PC-3 (cell line): ENCODE measurements at regions not wholly inside any gene's neighbourhood (a gene's known extent, or its start where the extent isn't known, plus 50 kb on each side); places are given as distances from the start of the nearest gene placed in this dataset.

Source experiments
- ATAC-seq: fragments of 200-7000 bp; cut with Tn5 transposase; 2 replicates; pipeline ENCODE4 v1.9.1; 2020; ENCODE audit warnings: mild to moderate bottlenecking, moderate library complexity
- BruUV-seq: library from RNA; stranded (reverse); fragments of 400-500 nt; replicated peaks from 2 replicates; lab custom pipeline; 2021; lab: Mats Ljungman, UMichigan
- CTCF ChIA-PET: fragments of 300-600 bp; sonication (Branson Sonifier 250); formaldehyde crosslinking; loops from one replicate; lab custom pipeline; 2022; ENCODE audit warnings: antibody characterized with exemption; lab: Charles Lee
- POLR2A ChIA-PET: fragments of 300-600 bp; sonication (Branson Sonifier 250); formaldehyde crosslinking; loops from one replicate; lab custom pipeline; 2022; ENCODE audit warnings: antibody characterized with exemption; ENCODE audit not compliant: unreplicated experiment; lab: Charles Lee
- DNase-seq: peaks from one replicate; pipeline ENCODE4 v3.0.0-alpha.2; 2015
- H2AFZ ChIP-seq: fragments of 300-600 bp; sonication (generic); 2 replicates; pipeline ENCODE4 v1.6.0; 2016; ENCODE audit warnings: antibody characterized with exemption, low read length
- H3F3A ChIP-seq: fragments of 300-600 bp; sonication (generic); one replicate; pipeline ENCODE4 v1.6.0; 2017; ENCODE audit warnings: antibody characterized with exemption, low read length, control low read depth, mild to moderate bottlenecking; ENCODE audit not compliant: unreplicated experiment
- H3K27ac ChIP-seq: fragments of 300-600 bp; sonication (generic); 2 replicates; pipeline ENCODE4 v1.5.1; 2016; ENCODE audit warnings: mild to moderate bottlenecking, low read length
- H3K27me3 ChIP-seq: fragments of 300-600 bp; sonication (generic); 2 replicates; pipeline ENCODE4 v1.6.1; 2016; ENCODE audit warnings: low read length, mixed read lengths
- H3K36me3 ChIP-seq: fragments of 300-600 bp; sonication (generic); 2 replicates; pipeline ENCODE4 v1.6.1; 2016; ENCODE audit warnings: low read depth, mixed run types, low read length, mixed read lengths
- H3K4me1 ChIP-seq: fragments of 300-600 bp; sonication (generic); 2 replicates; pipeline ENCODE4 v1.5.1; 2016; ENCODE audit warnings: low read length; ENCODE audit not compliant: insufficient read depth
- H3K4me2 ChIP-seq: fragments of 300-600 bp; sonication (generic); 2 replicates; pipeline ENCODE4 v1.6.0; 2016; ENCODE audit warnings: low read length
- H3K4me3 ChIP-seq: fragments of 300-600 bp; sonication (generic); 2 replicates; pipeline ENCODE4 v1.5.1; 2016; ENCODE audit warnings: mild to moderate bottlenecking, low read length, mixed read lengths
- H3K79me2 ChIP-seq: fragments of 300-600 bp; sonication (generic); 2 replicates; pipeline ENCODE4 v1.6.1; 2017; ENCODE audit warnings: low read length, mixed read lengths
- H3K9ac ChIP-seq: fragments of 300-600 bp; sonication (generic); 2 replicates; pipeline ENCODE4 v1.6.0; 2016; ENCODE audit warnings: mild to moderate bottlenecking, low read length
- H3K9me2 ChIP-seq: fragments of 300-600 bp; sonication (generic); replicated peaks from 2 replicates; pipeline ENCODE4 v1.6.1; 2016; ENCODE audit warnings: mixed run types, low read length, mixed read lengths
- H3K9me3 ChIP-seq: fragments of 300-600 bp; sonication (generic); 2 replicates; pipeline ENCODE4 v1.6.1; 2016; ENCODE audit warnings: low read length, mixed read lengths
- H4K20me1 ChIP-seq: fragments of 300-600 bp; sonication (generic); 2 replicates; pipeline ENCODE4 v1.6.1; 2016; ENCODE audit warnings: low read length, mixed read lengths
- CTCF ChIP-seq: fragments of 300-600 bp; sonication (generic); conservative IDR thresholded peaks from 2 replicates; pipeline ENCODE4 v1.5.1; 2017; ENCODE audit warnings: antibody characterized with exemption, low read depth, mild to moderate bottlenecking, low read length
- EZH2 ChIP-seq: fragments of 300-600 bp; sonication (generic); IDR thresholded peaks from one replicate; pipeline ENCODE4 v1.6.1; 2017; ENCODE audit warnings: antibody characterized with exemption, mild to moderate bottlenecking, low read length; ENCODE audit not compliant: unreplicated experiment
- EZH2phosphoT487 ChIP-seq: fragments of 300-600 bp; sonication (generic); IDR thresholded peaks from 2 replicates; pipeline ENCODE4 v1.6.1; 2018; ENCODE audit warnings: mild to moderate bottlenecking, antibody characterized with exemption, low read length, borderline replicate concordance
- intact Hi-C: fragments of 100-400 bp; cut with micrococcal nuclease; formaldehyde crosslinking; loops from 2 replicates; pipeline ENCODE4 v1.9.0; 2023

- Histone ChIP-seq H3K27ac (no peak overlapping the region), H3K27me3 (no peaks in the 10 kb centered on the region), H4K20me1 (no peaks in the 10 kb centered on the region), H3F3A (no peaks in the 10 kb centered on the region), H3K4me3 (no peak overlapping the region), H3K9me3 (no peaks in the 10 kb centered on the region), H3K79me2 (no peaks in the 10 kb centered on the region), H3K9ac (no peak overlapping the region), H3K4me2 (peak overlapping the region; percentile 39; the same call in 1 of the 2 replicates), H3K36me3 (no peaks in the 10 kb centered on the region), H3K4me1 (peaks cover 16% of the 10 kb centered on the region), H3K9me2 (no peaks in the 10 kb centered on the region), H2AFZ (peak overlapping the region; percentile 44)
- ChIA-PET POLR2A (interaction anchor here (0.5 to 0.6 kb wide), 2 partner anchors 24 to 222 kb away, joined by 4 read pairs; no protein-coding TSS in a partner anchor), CTCF (interaction anchor here (0.6 to 0.7 kb wide), 5 partner anchors 18 to 462 kb away, joined by 3 to 5 read pairs (median 4); no protein-coding TSS in a partner anchor)
- intact Hi-C loops, result loop anchor here (1.0 to 5.0 kb wide), 4 partner anchors 54 to 1377 kb away; no protein-coding TSS in a partner anchor
- DNase-seq (peak; percentile 91), ATAC-seq (peak; percentile 84)
- no TSS peak for BruUV-seq
- TF ChIP-seq EZH2, result no peak
- no peak for TF ChIP-seq EZH2phosphoT487
- TF ChIP-seq CTCF, result peak; percentile 95
Observed at GRCh38 chr3:107064405-107065060, 312.7 kb upstream of the CCDC54 start.

DNA sequence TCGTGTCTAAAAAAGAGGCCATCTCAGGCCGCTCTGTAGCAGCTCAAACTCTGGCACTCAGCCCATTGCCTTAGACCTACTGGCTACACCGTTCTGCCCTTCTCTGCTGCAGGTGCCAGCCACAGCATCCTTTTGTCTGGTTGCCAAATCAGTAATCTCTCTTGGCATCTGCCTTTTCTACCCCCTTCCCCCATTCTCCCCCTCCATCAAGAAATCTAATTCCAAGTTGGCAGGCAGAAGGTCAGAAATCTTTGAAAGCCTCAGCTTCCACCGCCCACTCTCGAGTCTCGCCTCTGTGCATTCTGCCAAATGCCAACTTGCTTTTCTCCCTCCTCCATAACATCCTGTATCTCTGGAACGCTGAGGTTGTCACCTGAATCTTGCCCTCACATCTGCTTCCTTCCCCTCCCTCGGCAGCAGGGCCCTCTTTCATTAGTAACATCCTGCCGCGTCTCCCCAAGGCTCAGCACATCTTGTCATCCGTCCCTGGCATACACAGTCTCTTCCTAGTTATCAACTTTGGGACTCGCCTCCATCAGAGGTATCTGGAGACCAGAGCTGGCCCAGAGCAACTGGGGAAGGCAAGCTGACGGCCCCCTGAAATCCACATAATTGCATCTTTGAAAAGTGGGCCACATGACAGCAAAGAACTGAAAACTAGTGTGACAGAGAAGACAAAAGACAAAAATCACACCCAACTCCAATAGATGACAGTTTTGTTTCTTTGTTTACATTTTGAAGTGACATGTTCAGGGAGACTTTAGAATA lies 312.0 kb upstream of the CCDC54 start:
- ChIA-PET CTCF (interaction anchor here (0.6 to 0.7 kb wide), 4 partner anchors 17 to 462 kb away, joined by 3 to 5 read pairs (median 4); no protein-coding TSS in a partner anchor), POLR2A (interaction anchor here (0.5 kb wide), 1 partner anchor 223 kb away, joined by 4 read pairs; no protein-coding TSS in a partner anchor)
- no peaks in the 10 kb centered on the region for H3K79me2 ChIP-seq
- no peaks in the 10 kb centered on the region for H3K9me3 ChIP-seq
- peak overlapping the region; percentile 10; the same call in 1 of the 2 replicates for H2AFZ ChIP-seq
- peaks cover 16% of the 10 kb centered on the region for H3K4me1 ChIP-seq
- TF ChIP-seq CTCF (no peak), EZH2 (no peak)
- BruUV-seq, result no TSS peak
- no peaks in the 10 kb centered on the region for H3K27me3 ChIP-seq
- H3K36me3 ChIP-seq, result no peaks in the 10 kb centered on the region
- no peaks in the 10 kb centered on the region for H3F3A ChIP-seq
- ATAC-seq (no peak), DNase-seq (peak; percentile 10)
- intact Hi-C loops, result loop anchor here (2.0 kb wide), 1 partner anchor 54 kb away; no protein-coding TSS in a partner anchor
- no peak overlapping the region for H3K4me3 ChIP-seq
- H3K9me2 ChIP-seq, result no peaks in the 10 kb centered on the region
- no peak overlapping the region for H3K4me2 ChIP-seq
- no peaks in the 10 kb centered on the region for H4K20me1 ChIP-seq
- H3K27ac ChIP-seq, result no peak overlapping the region
- no peak overlapping the region for H3K9ac ChIP-seq
